ENCODE measurements at regions not wholly inside any gene's neighbourhood (a gene's known extent, or its start where the extent isn't known, plus 50 kb on each side); places are given as distances from the start of the nearest gene placed in this dataset.

DNA sequence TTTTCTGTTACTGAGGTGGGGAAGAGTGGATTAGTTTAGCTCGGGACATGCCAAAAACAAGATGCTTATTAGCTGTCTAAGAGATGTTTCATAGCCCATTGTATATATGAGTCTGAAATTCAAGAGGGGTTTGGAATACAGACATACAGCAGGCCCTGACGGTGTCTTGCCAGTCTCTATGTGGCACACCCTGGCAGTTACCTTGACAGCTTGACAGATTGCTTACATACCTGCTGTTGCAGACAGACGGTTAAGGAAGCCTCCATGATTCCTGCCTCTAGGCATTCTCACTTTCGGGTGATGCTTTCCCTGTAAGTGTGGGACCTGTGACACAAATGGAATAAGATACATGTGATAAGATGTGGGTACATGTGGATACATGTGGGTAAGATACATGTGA is 95.0 kb downstream of the QRSL1 start:
- intact Hi-C loops (cut with micrococcal nuclease): no loop called here
- in situ Hi-C loops (cut with MboI): no loop called here
- H2AFZ ChIP-seq (ENCODE audit: low read depth, low read length): no peak overlapping the region
- 8% methylated on average over 4 of the region's 4 CpGs for WGBS (ENCODE audit: insufficient coverage, low coverage, missing lambda C conversion rate)
- POLR2A ChIA-PET: interaction anchor here (0.5 kb wide), 1 partner anchor 14 kb away, joined by 4 read pairs; no protein-coding TSS in a partner anchor
- FAIRE-seq (no peak), ATAC-seq (no peak), DNase-seq (ENCODE audit: extremely low read depth in 1 of 4, low spot score in 3 of 4) (no peak)
- H3K9ac ChIP-seq (ENCODE audit: insufficient read depth in 1 of 2, low read depth in 2 of 2, low read length in 2 of 2): no peak overlapping the region
- H3K4me2 ChIP-seq (ENCODE audit: insufficient read depth, low read length): no peak overlapping the region
- CTCF ChIA-PET (ENCODE audit: low intra/inter-chr PET ratio): no interaction called here
- no peak overlapping the region for H3K27ac ChIP-seq (ENCODE audit: extremely low read depth, low read depth, low read length)
- no peaks in the 10 kb centered on the region for H4K20me1 ChIP-seq (replicated peaks; ENCODE audit: control insufficient read depth, insufficient read depth, low read length)
- no TSS peak for BruUV-seq (replicated peaks)
- H3K79me2 ChIP-seq (ENCODE audit: control insufficient read depth, insufficient read depth, low read length): no peaks in the 10 kb centered on the region
- H3K27me3 ChIP-seq (ENCODE audit: control insufficient read depth in 2 of 2, insufficient read depth in 2 of 2, low read length in 2 of 2): no peaks in the 10 kb centered on the region
- no peaks in the 10 kb centered on the region for H3K36me3 ChIP-seq (ENCODE audit: control insufficient read depth, insufficient read depth, low read length)
- H3K4me1 ChIP-seq (replicated peaks in 1 of 2; ENCODE audit: control insufficient read depth in 2 of 2, insufficient read depth in 2 of 2, low read length in 2 of 2): no peaks in the 10 kb centered on the region
- H3K9me3 ChIP-seq (replicated peaks; ENCODE audit: control insufficient read depth, insufficient read depth, low read depth, low read length): no peaks in the 10 kb centered on the region
- TF ChIP-seq ZNF174 (CRISPR knock-in tag; IDR thresholded peaks at IDR 0.05): no peak
- TF ChIP-seq, protein P1, sequence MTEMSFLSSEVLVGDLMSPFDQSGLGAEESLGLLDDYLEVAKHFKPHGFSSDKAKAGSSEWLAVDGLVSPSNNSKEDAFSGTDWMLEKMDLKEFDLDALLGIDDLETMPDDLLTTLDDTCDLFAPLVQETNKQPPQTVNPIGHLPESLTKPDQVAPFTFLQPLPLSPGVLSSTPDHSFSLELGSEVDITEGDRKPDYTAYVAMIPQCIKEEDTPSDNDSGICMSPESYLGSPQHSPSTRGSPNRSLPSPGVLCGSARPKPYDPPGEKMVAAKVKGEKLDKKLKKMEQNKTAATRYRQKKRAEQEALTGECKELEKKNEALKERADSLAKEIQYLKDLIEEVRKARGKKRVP (CRISPR knock-in tag; IDR thresholded peaks at IDR 0.05): no peak
- no peak for TF ChIP-seq ZNF384 (IDR thresholded peaks at IDR 0.05; ENCODE audit: low read depth, low read length)
- TF ChIP-seq ZNF24 (IDR thresholded peaks at IDR 0.05): no peak
- TF ChIP-seq, protein P2, sequence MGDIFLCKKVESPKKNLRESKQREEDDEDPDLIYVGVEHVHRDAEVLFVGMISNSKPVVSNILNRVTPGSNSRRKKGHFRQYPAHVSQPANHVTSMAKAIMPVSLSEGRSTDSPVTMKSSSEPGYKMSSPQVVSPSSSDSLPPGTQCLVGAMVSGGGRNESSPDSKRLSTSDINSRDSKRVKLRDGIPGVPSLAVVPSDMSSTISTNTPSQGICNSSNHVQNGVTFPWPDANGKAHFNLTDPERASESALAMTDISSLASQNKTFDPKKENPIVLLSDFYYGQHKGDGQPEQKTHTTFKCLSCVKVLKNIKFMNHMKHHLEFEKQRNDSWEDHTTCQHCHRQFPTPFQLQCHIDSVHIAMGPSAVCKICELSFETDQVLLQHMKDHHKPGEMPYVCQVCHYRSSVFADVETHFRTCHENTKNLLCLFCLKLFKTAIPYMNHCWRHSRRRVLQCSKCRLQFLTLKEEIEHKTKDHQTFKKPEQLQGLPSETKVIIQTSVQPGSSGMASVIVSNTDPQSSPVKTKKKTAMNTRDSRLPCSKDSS (IDR thresholded peaks at IDR 0.05; ENCODE audit: low read depth, partially characterized antibody): no peak
- TF ChIP-seq NR0B1 (IDR thresholded peaks at IDR 0.05; ENCODE audit: partially characterized antibody): no peak
- no peak for TF ChIP-seq RUNX1 (IDR thresholded peaks at IDR 0.05; ENCODE audit: low read depth)
- H3K4me3 ChIP-seq: no peak overlapping the region
- H3K9me1 ChIP-seq (ENCODE audit: control insufficient read depth, insufficient read depth, low read length): no peaks in the 10 kb centered on the region

Measured in K562 (cell line).